PC-9 (cell line): ENCODE measurements at regions not wholly inside any gene's neighbourhood (a gene's known extent, or its start where the extent isn't known, plus 50 kb on each side); places are given as distances from the start of the nearest gene placed in this dataset.

Experiments used
- CTCF ChIP-seq: fragments of 200-600 bp; sonication (generic); conservative IDR thresholded peaks from 2 replicates; pipeline ENCODE4 v1.6.1; 2017; ENCODE audit warnings: mixed run types, antibody characterized with exemption, mild to moderate bottlenecking, moderate library complexity
- EZH2 ChIP-seq: fragments of 200-600 bp; sonication (generic); IDR thresholded peaks from 2 replicates; pipeline ENCODE4 v1.8.0; 2017; ENCODE audit warnings: antibody characterized with exemption, low read depth

- TF ChIP-seq CTCF (no peak), EZH2 (no peak)
Observed at GRCh38 chr3:5035692-5036391, 56.6 kb downstream of the BHLHE40 start.
